Stimulated activated CD8-positive, alpha-beta memory T cell treated with anti-CD3 and anti-CD28 coated beads, Interleukin-12 subunit alpha, Interleukin-12 subunit beta, amount 100 ng/mL, for 24 hours (primary cell): ENCODE measurements at regions not wholly inside any gene's neighbourhood (a gene's known extent, or its start where the extent isn't known, plus 50 kb on each side); places are given as distances from the start of the nearest gene placed in this dataset.
"Not testable (repeated sequence)": the region's sequence is repeated elsewhere in the genome, so short reads cannot be mapped to it uniquely, and the experiment has no call there.

Source experiments
- DNase-seq: peaks from one replicate; pipeline ENCODE4 v3.0.0-alpha.2; 2020; ENCODE audit errors: extremely low read depth

GRCh38 chr10:80750268-80750667 lies 212.6 kb downstream of the SH2D4B start:
- no peak for DNase-seq

GRCh38 chr10:80751940-80752339 lies 214.2 kb downstream of the SH2D4B start:
- DNase-seq: no peak

- no peak for DNase-seq
These were observed 215.9 kb downstream of the SH2D4B start for GRCh38 chr10:80753612-80754011.

GRCh38 chr10:80755893-80756292 lies 218.2 kb downstream of the SH2D4B start:
- no peak for DNase-seq

GRCh38 chr10:80759693-80760092 lies 222.0 kb downstream of the SH2D4B start:
- DNase-seq: no peak

GRCh38 chr10:80760914-80761371 lies 223.2 kb downstream of the SH2D4B start:
- no peak for DNase-seq

- DNase-seq: no peak
These were observed 230.3 kb downstream of the SH2D4B start for GRCh38 chr10:80767963-80768362.

- no peak for DNase-seq
These were observed 232.0 kb downstream of the SH2D4B start for GRCh38 chr10:80769700-80770160.

- no peak for DNase-seq
These were observed 232.5 kb downstream of the SH2D4B start for GRCh38 chr10:80770239-80770638.

- DNase-seq: no peak
These were observed 233.6 kb downstream of the SH2D4B start for GRCh38 chr10:80771285-80771684.

- DNase-seq: no peak
These were observed 234.3 kb downstream of the SH2D4B start for GRCh38 chr10:80771902-80772555.

GRCh38 chr10:80772596-80772995 lies 234.9 kb downstream of the SH2D4B start:
- no peak for DNase-seq

GRCh38 chr10:80784695-80785094 lies 247.0 kb downstream of the SH2D4B start:
- DNase-seq: no peak

- DNase-seq: no peak
These were observed 248.6 kb downstream of the SH2D4B start for GRCh38 chr10:80786322-80786721.

GRCh38 chr10:80787952-80788351 lies 250.2 kb downstream of the SH2D4B start:
- DNase-seq: no peak

- DNase-seq: no peak
These were observed 257.3 kb downstream of the SH2D4B start for GRCh38 chr10:80794994-80795393.

- DNase-seq: no peak
These were observed 267.8 kb downstream of the SH2D4B start for GRCh38 chr10:80805343-80806020.

GRCh38 chr10:80814147-80814652 lies 276.5 kb downstream of the SH2D4B start:
- DNase-seq: no peak

- no peak for DNase-seq
These were observed 291.4 kb downstream of the SH2D4B start for GRCh38 chr10:80829151-80829550.

GRCh38 chr10:80829562-80829961 lies 291.9 kb downstream of the SH2D4B start:
- no peak for DNase-seq

- DNase-seq: not testable (repeated sequence)
These were observed 295.0 kb downstream of the SH2D4B start for GRCh38 chr10:80832693-80833092.

- DNase-seq: no peak
These were observed 317.8 kb downstream of the SH2D4B start for GRCh38 chr10:80855348-80855971.

GRCh38 chr10:80856186-80856585 lies 318.5 kb downstream of the SH2D4B start:
- no peak for DNase-seq
